KMS-11 (cell line): ENCODE measurements at regions not wholly inside any gene's neighbourhood (a gene's known extent, or its start where the extent isn't known, plus 50 kb on each side); places are given as distances from the start of the nearest gene placed in this dataset.

ENCODE experiments used
- H2AFZ ChIP-seq: fragments of 200-600 bp; sonication (generic); 2 replicates; pipeline ENCODE4 v1.6.1; 2016; ENCODE audit warnings: antibody characterized with exemption, mixed run types, low read depth
- H3K27ac ChIP-seq: fragments of 200-600 bp; sonication (generic); 2 replicates; pipeline ENCODE4 v1.6.1; 2016; ENCODE audit warnings: mild to moderate bottlenecking, mixed run types
- H3K27me3 ChIP-seq: fragments of 200-600 bp; sonication (generic); 2 replicates; pipeline ENCODE4 v1.6.1; 2017; ENCODE audit warnings: mild to moderate bottlenecking, low read depth, mixed run types, moderate library complexity; ENCODE audit not compliant: insufficient read depth
- H3K36me3 ChIP-seq: fragments of 200-600 bp; sonication (generic); 2 replicates; pipeline ENCODE4 v1.6.1; 2017; ENCODE audit warnings: mild to moderate bottlenecking, mixed run types; ENCODE audit not compliant: insufficient read depth
- H3K4me1 ChIP-seq: fragments of 200-600 bp; sonication (generic); 2 replicates; pipeline ENCODE4 v1.6.1; 2016; ENCODE audit warnings: mild to moderate bottlenecking, low read depth, mixed run types; ENCODE audit not compliant: poor library complexity, severe bottlenecking
- H3K4me2 ChIP-seq: fragments of 200-600 bp; sonication (generic); 2 replicates; pipeline ENCODE4 v1.7.0; 2016; ENCODE audit warnings: mild to moderate bottlenecking, mixed run types
- H3K4me3 ChIP-seq: fragments of 200-600 bp; sonication (generic); IDR thresholded peaks from 2 replicates; pipeline ENCODE4 v1.6.1; 2017; ENCODE audit warnings: low read depth, low read length, mixed read lengths; ENCODE audit not compliant: insufficient read depth
- H3K79me2 ChIP-seq: fragments of 200-600 bp; sonication (generic); 2 replicates; pipeline ENCODE4 v1.6.1; 2016; ENCODE audit warnings: low read depth, mixed run types; ENCODE audit not compliant: insufficient read depth
- H3K9ac ChIP-seq: fragments of 200-600 bp; sonication (generic); 2 replicates; pipeline ENCODE4 v1.6.1; 2016; ENCODE audit warnings: mild to moderate bottlenecking, mixed run types
- H4K20me1 ChIP-seq: fragments of 200-600 bp; sonication (generic); 2 replicates; pipeline ENCODE4 v1.6.1; 2016; ENCODE audit warnings: mild to moderate bottlenecking, mixed run types; ENCODE audit not compliant: insufficient read depth
- TF ChIP-seq, protein P1 (sequence below): fragments of 200-600 bp; sonication (generic); conservative IDR thresholded peaks from 2 replicates; pipeline ENCODE4 v1.6.1; 2017; ENCODE audit warnings: low read depth, mild to moderate bottlenecking, antibody characterized with exemption, low read length, moderate library complexity, mixed read lengths

DNA sequence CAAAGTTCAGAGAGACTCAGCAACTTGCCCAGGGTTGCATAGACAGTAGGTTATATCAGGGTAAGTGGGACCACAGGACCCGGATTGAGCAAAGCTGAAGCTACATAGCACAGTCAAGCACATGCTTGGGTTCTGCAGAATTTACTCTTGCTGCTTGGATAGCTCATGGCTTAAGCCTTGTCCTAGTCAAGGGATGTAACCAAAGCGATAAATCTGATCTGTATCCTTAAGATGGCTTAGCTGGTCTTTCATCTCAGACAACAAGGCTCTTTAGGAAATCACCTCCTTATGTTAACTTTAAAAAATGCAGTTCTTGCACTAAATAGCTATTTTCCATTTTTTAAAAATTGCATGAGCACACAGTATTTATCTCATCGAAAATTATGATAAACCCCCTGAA is 158.5 kb downstream of the LPIN1 start:
- TF ChIP-seq, protein P1, sequence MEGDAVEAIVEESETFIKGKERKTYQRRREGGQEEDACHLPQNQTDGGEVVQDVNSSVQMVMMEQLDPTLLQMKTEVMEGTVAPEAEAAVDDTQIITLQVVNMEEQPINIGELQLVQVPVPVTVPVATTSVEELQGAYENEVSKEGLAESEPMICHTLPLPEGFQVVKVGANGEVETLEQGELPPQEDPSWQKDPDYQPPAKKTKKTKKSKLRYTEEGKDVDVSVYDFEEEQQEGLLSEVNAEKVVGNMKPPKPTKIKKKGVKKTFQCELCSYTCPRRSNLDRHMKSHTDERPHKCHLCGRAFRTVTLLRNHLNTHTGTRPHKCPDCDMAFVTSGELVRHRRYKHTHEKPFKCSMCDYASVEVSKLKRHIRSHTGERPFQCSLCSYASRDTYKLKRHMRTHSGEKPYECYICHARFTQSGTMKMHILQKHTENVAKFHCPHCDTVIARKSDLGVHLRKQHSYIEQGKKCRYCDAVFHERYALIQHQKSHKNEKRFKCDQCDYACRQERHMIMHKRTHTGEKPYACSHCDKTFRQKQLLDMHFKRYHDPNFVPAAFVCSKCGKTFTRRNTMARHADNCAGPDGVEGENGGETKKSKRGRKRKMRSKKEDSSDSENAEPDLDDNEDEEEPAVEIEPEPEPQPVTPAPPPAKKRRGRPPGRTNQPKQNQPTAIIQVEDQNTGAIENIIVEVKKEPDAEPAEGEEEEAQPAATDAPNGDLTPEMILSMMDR = no peak
- Histone ChIP-seq H3K36me3 (no peaks in the 10 kb centered on the region), H4K20me1 (no peaks in the 10 kb centered on the region), H3K4me3 (no peak overlapping the region), H3K27me3 (no peaks in the 10 kb centered on the region), H3K4me1 (no peaks in the 10 kb centered on the region), H3K27ac (no peak overlapping the region), H2AFZ (no peak overlapping the region), H3K4me2 (no peak overlapping the region), H3K9ac (no peak overlapping the region), H3K79me2 (no peaks in the 10 kb centered on the region)

DNA sequence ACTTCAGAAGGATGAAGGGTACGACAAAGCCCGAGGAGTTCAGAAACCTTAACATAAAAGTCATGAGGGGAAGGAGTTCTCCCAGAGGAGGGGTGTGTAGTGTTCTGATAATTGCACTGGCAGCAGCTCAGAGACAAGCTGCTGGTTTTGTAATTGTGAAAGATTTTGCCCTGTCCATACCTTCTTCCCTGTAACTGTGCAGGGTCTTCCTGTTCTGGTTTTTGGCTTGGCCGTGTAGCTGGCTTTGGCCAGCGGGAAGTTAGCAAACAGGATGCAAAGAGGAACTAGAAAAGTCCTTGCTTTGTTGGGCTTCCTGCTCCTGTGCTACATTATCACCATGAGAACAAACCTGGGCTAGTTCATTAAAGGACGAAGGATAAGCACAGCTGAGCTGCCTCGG is 160.8 kb downstream of the LPIN1 start:
- Histone ChIP-seq H3K4me3 (no peak overlapping the region), H3K9ac (no peak overlapping the region)

GRCh38 chr2:11910971-11911370 is 164.5 kb downstream of the LPIN1 start:
- Histone ChIP-seq H3K27me3 (no peaks in the 10 kb centered on the region), H4K20me1 (no peaks in the 10 kb centered on the region), H3K9ac (no peak overlapping the region), H3K36me3 (no peaks in the 10 kb centered on the region), H3K27ac (no peak overlapping the region), H3K4me1 (no peaks in the 10 kb centered on the region), H2AFZ (no peak overlapping the region), H3K79me2 (no peaks in the 10 kb centered on the region), H3K4me2 (no peak overlapping the region), H3K4me3 (no peak overlapping the region)
- TF ChIP-seq, protein P1 = no peak

More for the DNA sequence above, 160.8 kb downstream of the LPIN1 start:
- no peaks in the 10 kb centered on the region for H4K20me1 ChIP-seq
- H3K27me3 ChIP-seq = no peaks in the 10 kb centered on the region
- H3K27ac ChIP-seq = no peak overlapping the region
- H3K79me2 ChIP-seq = no peaks in the 10 kb centered on the region
- TF ChIP-seq, protein P1 = no peak
- H3K4me1 ChIP-seq = no peaks in the 10 kb centered on the region
- no peak overlapping the region for H2AFZ ChIP-seq
- H3K36me3 ChIP-seq = no peaks in the 10 kb centered on the region
- no peak overlapping the region for H3K4me2 ChIP-seq

DNA sequence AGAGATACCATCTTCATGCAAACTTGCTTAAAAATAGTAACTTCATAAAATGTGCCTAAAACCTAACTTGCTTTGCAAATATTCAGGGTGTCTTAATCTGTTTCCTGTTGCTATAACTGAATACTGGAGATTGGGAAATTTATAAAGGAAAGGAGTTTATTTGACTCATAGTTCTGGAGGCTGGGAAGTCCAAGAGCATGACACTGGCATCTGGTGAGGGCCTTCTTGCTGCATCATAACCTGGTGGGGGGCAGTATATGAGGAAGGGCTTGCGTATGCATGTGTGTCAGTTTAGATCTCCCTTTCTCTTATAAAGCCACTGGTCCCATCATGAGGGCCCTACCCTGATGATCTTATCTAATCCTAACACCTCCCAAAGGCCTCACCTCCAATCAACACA is 166.5 kb downstream of the LPIN1 start:
- H3K27ac ChIP-seq = no peak overlapping the region

More for the DNA sequence above, 166.5 kb downstream of the LPIN1 start:
- H4K20me1 ChIP-seq = no peaks in the 10 kb centered on the region
- no peak overlapping the region for H3K9ac ChIP-seq
- H2AFZ ChIP-seq = no peak overlapping the region
- H3K4me3 ChIP-seq = no peak overlapping the region
- H3K79me2 ChIP-seq = no peaks in the 10 kb centered on the region
- H3K4me1 ChIP-seq = no peaks in the 10 kb centered on the region
- H3K36me3 ChIP-seq = no peaks in the 10 kb centered on the region
- TF ChIP-seq, protein P1 = no peak
- no peaks in the 10 kb centered on the region for H3K27me3 ChIP-seq
- H3K4me2 ChIP-seq = no peak overlapping the region
